Lung (tissue), 11 donors: ENCODE measurements at regions not wholly inside any gene's neighbourhood (a gene's known extent, or its start where the extent isn't known, plus 50 kb on each side); places are given as distances from the start of the nearest gene placed in this dataset.
A peak's percentile ranks its signal among the peaks of the same experiment; 100 is the strongest.

ENCODE experiments used
- ATAC-seq: fragments of 200-7000 bp; cut with Tn5 transposase; one replicate; pipeline ENCODE4 v1.9.1; 2020; ENCODE audit warnings: moderate number of reproducible peaks; ENCODE audit not compliant: insufficient read depth, low FRiP score
- DNase-seq, 3 donors: peaks; one replicate each; pipeline ENCODE4 v3.0.0-alpha.2; 2013 to 2017
- H3K27ac ChIP-seq, 2 donors: one replicate each; pipeline ENCODE4 v1.5.1; 2013; ENCODE audit warnings: mild to moderate bottlenecking in 2 of 2, moderate library complexity in 2 of 2, control low read depth in 1 of 2, inconsistent platforms in 1 of 2, low read depth in 1 of 2, low read length in 1 of 2
- H3K27me3 ChIP-seq, 3 donors: one replicate each; pipeline ENCODE4 v1.5.1; 2013; ENCODE audit warnings: low read length in 2 of 3; ENCODE audit not compliant: control insufficient read depth in 3 of 3, insufficient read depth in 3 of 3
- H3K36me3 ChIP-seq, 4 donors: one replicate each; pipeline ENCODE4 v1.5.1; 2013; ENCODE audit warnings: low read length in 4 of 4, mild to moderate bottlenecking in 1 of 4, moderate library complexity in 1 of 4; ENCODE audit not compliant: control insufficient read depth in 4 of 4, insufficient read depth in 4 of 4
- H3K4me1 ChIP-seq, 5 donors: one replicate each; pipeline ENCODE4 v1.5.1; 2013; ENCODE audit warnings: low read length in 5 of 5, mild to moderate bottlenecking in 2 of 5, moderate library complexity in 1 of 5; ENCODE audit not compliant: control insufficient read depth in 5 of 5, insufficient read depth in 5 of 5
- H3K4me3 ChIP-seq: one replicate; pipeline ENCODE4 v1.5.1; 2013; ENCODE audit warnings: mild to moderate bottlenecking, control low read depth, moderate library complexity
- H3K9ac ChIP-seq, 2 donors: one replicate each; pipeline ENCODE4 v1.5.1; 2013; ENCODE audit warnings: low read length in 2 of 2, control low read depth in 1 of 2; ENCODE audit not compliant: insufficient read depth in 1 of 2
- H3K9me3 ChIP-seq, 4 donors: one replicate each; pipeline ENCODE4 v1.5.1; 2013; ENCODE audit warnings: low read length in 3 of 4, mild to moderate bottlenecking in 1 of 4, moderate library complexity in 1 of 4; ENCODE audit not compliant: control insufficient read depth in 4 of 4, insufficient read depth in 3 of 4
- CTCF ChIP-seq: IDR thresholded peaks from 2 replicates; pipeline ENCODE4 v1.5.1; 2012; ENCODE audit warnings: mild to moderate bottlenecking; ENCODE audit errors: control extremely low read depth, extremely low read depth
- WGBS, 2 donors: extraction: QIAGEN DNeasy Blood & Tissue Kit; methylation state at CpG; one replicate each; pipeline ENCODE4 v1.1.7; 2013; 5-methylcytosine and 5-hydroxymethylcytosine counted together
- donor health status: control.
- donor health status: control.
- donor health status: Bipolar disorder and iron deficiency.
- donor health status: healthy.
- donor health status: DM: yes; HTN: yes; CAD: no.

- Histone ChIP-seq H3K36me3 (no peaks in the 10 kb centered on the region), H3K9ac (peak overlapping the region in 1 of 2 donors; percentile 28), H3K27me3 (no peaks in the 10 kb centered on the region), H3K4me1 (peaks cover 0 to 14% (median 3%) of the 10 kb centered on the region in 5 donors), H3K27ac (no peak overlapping the region), H3K9me3 (peaks cover 0 to 2% (median 0%) of the 10 kb centered on the region in 4 donors), H3K4me3 (no peak overlapping the region)
- TF ChIP-seq CTCF, result no peak
- WGBS, 2 donors, result 73 to 76% methylated on average over 19 of the region's 19 CpGs
- ATAC-seq, result no peak
- DNase-seq, result peak in 1 of 3 donors; percentile 38
These were observed 386.0 kb downstream of the SMOC2 start for GRCh38 chr6:168826726-168827585.

GRCh38 chr6:168826078-168826390 is 385.1 kb downstream of the SMOC2 start:
- no peak overlapping the region for H3K9ac ChIP-seq
- peaks cover 0 to 2% (median 0%) of the 10 kb centered on the region in 4 donors for H3K9me3 ChIP-seq
- H3K27me3 ChIP-seq, result no peaks in the 10 kb centered on the region
- WGBS, 2 donors, result 96% methylated on average over 22 to 23 of the region's 23 CpGs
- H3K36me3 ChIP-seq, result no peaks in the 10 kb centered on the region
- no peak overlapping the region for H3K27ac ChIP-seq
- H3K4me1 ChIP-seq, result peaks cover 0 to 14% (median 3%) of the 10 kb centered on the region in 5 donors
- ATAC-seq (no peak), DNase-seq (no peak)
- no peak for TF ChIP-seq CTCF
- H3K4me3 ChIP-seq, result no peak overlapping the region

GRCh38 chr6:168825226-168826077 is 384.5 kb downstream of the SMOC2 start:
- 94 to 96% methylated on average over 56 to 68 of the region's 68 CpGs for WGBS, 2 donors
- peaks cover 0 to 2% (median 0%) of the 10 kb centered on the region in 4 donors for H3K9me3 ChIP-seq
- no peak overlapping the region for H3K27ac ChIP-seq
- ATAC-seq, result no peak
- no peak for DNase-seq
- no peak overlapping the region for H3K4me3 ChIP-seq
- H3K9ac ChIP-seq, result no peak overlapping the region
- no peak for TF ChIP-seq CTCF
- no peaks in the 10 kb centered on the region for H3K36me3 ChIP-seq
- H3K27me3 ChIP-seq, result no peaks in the 10 kb centered on the region
- peaks cover 0 to 14% (median 3%) of the 10 kb centered on the region in 5 donors for H3K4me1 ChIP-seq
